Esophagus muscularis mucosa (tissue), 3 donors: ENCODE measurements at regions not wholly inside any gene's neighbourhood (a gene's known extent, or its start where the extent isn't known, plus 50 kb on each side); places are given as distances from the start of the nearest gene placed in this dataset.

ENCODE experiments used
- CTCF ChIP-seq, 3 experiments: fragments of 200-600 bp in 2 of 3; fragments of 450-650 bp in 1 of 3; sonication (generic) in 2 of 3; IDR thresholded peaks; one replicate each; pipeline ENCODE4 v1.5.1; 2017 to 2019; ENCODE audit warnings: antibody characterized with exemption in 3 of 3, mild to moderate bottlenecking in 2 of 3, moderate library complexity in 1 of 3
- POLR2AphosphoS5 ChIP-seq, 2 donors: sonication (generic); formaldehyde crosslinking; IDR thresholded peaks; one replicate each; pipeline ENCODE4 v1.6.1; 2017; ENCODE audit warnings: antibody characterized with exemption in 2 of 2

GRCh38 chr7:54060643-54061042 lies 481.5 kb upstream of the VSTM2A start:
- TF ChIP-seq CTCF (IDR thresholded peaks at IDR 0.05) = no peak
- TF ChIP-seq POLR2AphosphoS5 (IDR thresholded peaks at IDR 0.05) = no peak
